Loucy (cell line): ENCODE measurements at regions not wholly inside any gene's neighbourhood (a gene's known extent, or its start where the extent isn't known, plus 50 kb on each side); places are given as distances from the start of the nearest gene placed in this dataset.

Source experiments
- EZH2phosphoT487 ChIP-seq: fragments of 200-600 bp; IDR thresholded peaks from 2 replicates; pipeline ENCODE4 v1.6.1; 2018; ENCODE audit warnings: antibody characterized with exemption, mild to moderate bottlenecking, moderate library complexity, borderline replicate concordance
- TF ChIP-seq, protein P1 (sequence below): fragments of 200-600 bp; sonication (generic); conservative IDR thresholded peaks from 2 replicates; pipeline ENCODE4 v1.5.1; 2014; ENCODE audit warnings: mild to moderate bottlenecking, antibody characterized with exemption, low read length

DNA sequence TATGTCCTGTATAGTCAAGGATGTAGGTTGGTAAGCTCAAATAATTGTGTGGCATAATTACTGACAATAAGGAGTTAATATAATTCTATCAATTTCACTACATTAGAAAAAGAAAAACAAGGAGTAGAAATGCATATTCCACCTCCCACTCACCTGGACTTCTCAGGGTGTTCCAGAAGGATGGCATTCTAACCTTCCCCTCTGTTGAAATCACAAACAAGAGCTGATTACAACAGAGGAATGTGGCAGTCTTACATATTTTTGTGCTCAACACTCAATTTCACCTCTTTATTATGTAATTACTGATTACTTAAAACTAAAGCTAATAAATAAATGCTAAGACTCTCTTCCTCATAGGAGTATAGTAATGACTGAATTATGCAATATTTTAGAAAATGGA lies 745.3 kb downstream of the DTWD2 start:
- TF ChIP-seq, protein P1, sequence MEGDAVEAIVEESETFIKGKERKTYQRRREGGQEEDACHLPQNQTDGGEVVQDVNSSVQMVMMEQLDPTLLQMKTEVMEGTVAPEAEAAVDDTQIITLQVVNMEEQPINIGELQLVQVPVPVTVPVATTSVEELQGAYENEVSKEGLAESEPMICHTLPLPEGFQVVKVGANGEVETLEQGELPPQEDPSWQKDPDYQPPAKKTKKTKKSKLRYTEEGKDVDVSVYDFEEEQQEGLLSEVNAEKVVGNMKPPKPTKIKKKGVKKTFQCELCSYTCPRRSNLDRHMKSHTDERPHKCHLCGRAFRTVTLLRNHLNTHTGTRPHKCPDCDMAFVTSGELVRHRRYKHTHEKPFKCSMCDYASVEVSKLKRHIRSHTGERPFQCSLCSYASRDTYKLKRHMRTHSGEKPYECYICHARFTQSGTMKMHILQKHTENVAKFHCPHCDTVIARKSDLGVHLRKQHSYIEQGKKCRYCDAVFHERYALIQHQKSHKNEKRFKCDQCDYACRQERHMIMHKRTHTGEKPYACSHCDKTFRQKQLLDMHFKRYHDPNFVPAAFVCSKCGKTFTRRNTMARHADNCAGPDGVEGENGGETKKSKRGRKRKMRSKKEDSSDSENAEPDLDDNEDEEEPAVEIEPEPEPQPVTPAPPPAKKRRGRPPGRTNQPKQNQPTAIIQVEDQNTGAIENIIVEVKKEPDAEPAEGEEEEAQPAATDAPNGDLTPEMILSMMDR, result no peak
- no peak for TF ChIP-seq EZH2phosphoT487
